AG04450 (cell line): ENCODE measurements at regions not wholly inside any gene's neighbourhood (a gene's known extent, or its start where the extent isn't known, plus 50 kb on each side); places are given as distances from the start of the nearest gene placed in this dataset.

Source experiments
- CTCF ChIA-PET: fragments of 300-600, 350-600 bp; formaldehyde crosslinking; extraction: SDS; loops from one replicate; lab custom pipeline; 2022; ENCODE audit warnings: antibody characterized with exemption, inconsistent platforms; lab: Charles Lee
- POLR2A ChIA-PET: fragments of 350-600 bp; formaldehyde crosslinking; extraction: SDS; loops from one replicate; lab custom pipeline; 2021; ENCODE audit warnings: antibody characterized with exemption, inconsistent platforms; lab: Yijun Ruan, JAX
- DNase-seq: peaks from one replicate; pipeline ENCODE4 v3.0.0-alpha.2; 2011; ENCODE audit warnings: low read depth, low spot score
- H3K27ac ChIP-seq: one replicate; pipeline ENCODE4 v1.5.1; 2012; ENCODE audit warnings: low read depth, low read length, control low read depth
- H3K27me3 ChIP-seq: one replicate; pipeline ENCODE4 v1.6.0; 2012; ENCODE audit warnings: low read length; ENCODE audit not compliant: control insufficient read depth, insufficient read depth
- H3K4me3 ChIP-seq: 2 replicates; pipeline ENCODE4 v1.5.1; 2011; ENCODE audit warnings: mild to moderate bottlenecking, low read depth, low read length, control low read depth
- H3K9me3 ChIP-seq: 2 replicates; pipeline ENCODE4 v1.5.1; 2012; ENCODE audit warnings: low read length; ENCODE audit not compliant: control insufficient read depth, insufficient read depth
- TF ChIP-seq, protein P1 (sequence below): IDR thresholded peaks from 2 replicates; pipeline ENCODE4 v1.5.1; 2011; ENCODE audit warnings: low read depth, low read length, control low read depth, inconsistent platforms

DNA sequence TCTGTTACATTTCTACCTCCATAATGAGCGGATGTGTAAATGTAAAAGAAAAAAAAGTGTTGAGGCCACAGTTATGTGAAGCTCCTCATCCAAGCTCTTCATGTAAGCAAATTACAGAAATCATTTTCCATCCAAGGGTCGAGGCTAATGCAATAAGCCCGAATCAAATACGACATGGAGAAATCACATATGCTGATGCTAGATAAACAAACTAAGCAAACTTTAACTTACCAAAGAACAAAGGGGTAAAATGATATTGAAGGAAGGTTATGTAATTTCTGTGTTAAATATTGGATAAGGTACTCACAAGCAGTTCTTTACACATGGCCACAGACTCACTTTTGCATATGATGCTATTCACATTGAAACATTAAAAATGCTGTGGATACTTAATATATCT is 310.2 kb upstream of the ID2 start:
- DNase-seq = no peak
- CTCF ChIA-PET = no interaction called here
- no peak overlapping the region for H3K27ac ChIP-seq
- H3K27me3 ChIP-seq = no peaks in the 10 kb centered on the region
- TF ChIP-seq, protein P1, sequence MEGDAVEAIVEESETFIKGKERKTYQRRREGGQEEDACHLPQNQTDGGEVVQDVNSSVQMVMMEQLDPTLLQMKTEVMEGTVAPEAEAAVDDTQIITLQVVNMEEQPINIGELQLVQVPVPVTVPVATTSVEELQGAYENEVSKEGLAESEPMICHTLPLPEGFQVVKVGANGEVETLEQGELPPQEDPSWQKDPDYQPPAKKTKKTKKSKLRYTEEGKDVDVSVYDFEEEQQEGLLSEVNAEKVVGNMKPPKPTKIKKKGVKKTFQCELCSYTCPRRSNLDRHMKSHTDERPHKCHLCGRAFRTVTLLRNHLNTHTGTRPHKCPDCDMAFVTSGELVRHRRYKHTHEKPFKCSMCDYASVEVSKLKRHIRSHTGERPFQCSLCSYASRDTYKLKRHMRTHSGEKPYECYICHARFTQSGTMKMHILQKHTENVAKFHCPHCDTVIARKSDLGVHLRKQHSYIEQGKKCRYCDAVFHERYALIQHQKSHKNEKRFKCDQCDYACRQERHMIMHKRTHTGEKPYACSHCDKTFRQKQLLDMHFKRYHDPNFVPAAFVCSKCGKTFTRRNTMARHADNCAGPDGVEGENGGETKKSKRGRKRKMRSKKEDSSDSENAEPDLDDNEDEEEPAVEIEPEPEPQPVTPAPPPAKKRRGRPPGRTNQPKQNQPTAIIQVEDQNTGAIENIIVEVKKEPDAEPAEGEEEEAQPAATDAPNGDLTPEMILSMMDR = no peak
- POLR2A ChIA-PET = no interaction called here
- no peaks in the 10 kb centered on the region for H3K9me3 ChIP-seq
- no peak overlapping the region for H3K4me3 ChIP-seq

DNA sequence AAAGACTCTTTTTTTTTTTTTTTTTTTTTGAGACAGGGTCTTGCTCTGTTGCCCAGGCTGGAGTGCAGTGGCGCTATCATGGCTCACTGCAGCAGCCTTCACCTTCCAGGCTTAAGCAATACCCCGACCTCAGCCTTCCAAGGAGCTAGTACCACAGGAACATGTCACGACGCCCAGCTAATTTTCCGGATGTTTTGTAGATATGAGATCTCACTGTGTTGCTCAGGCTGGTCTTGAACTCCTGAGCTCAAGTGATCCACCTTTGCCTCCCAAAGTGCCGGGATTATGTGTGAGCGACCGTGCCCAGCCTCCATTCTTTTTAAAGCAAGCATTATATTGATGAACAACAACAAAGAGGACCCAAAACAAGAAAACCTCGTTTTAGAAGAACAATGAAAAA is 307.1 kb upstream of the ID2 start:
- Histone ChIP-seq H3K27ac (no peak overlapping the region), H3K27me3 (no peaks in the 10 kb centered on the region), H3K4me3 (no peak overlapping the region), H3K9me3 (no peaks in the 10 kb centered on the region)
- DNase-seq = no peak
- TF ChIP-seq, protein P1 = no peak
- ChIA-PET POLR2A (interaction anchor here (0.7 kb wide), 1 partner anchor 184 kb away, joined by 3 read pairs; no protein-coding TSS in a partner anchor), CTCF (interaction anchor here (0.7 to 1.0 kb wide), 2 partner anchors 32 to 128 kb away, joined by 3 to 4 read pairs; no protein-coding TSS in a partner anchor)

DNA sequence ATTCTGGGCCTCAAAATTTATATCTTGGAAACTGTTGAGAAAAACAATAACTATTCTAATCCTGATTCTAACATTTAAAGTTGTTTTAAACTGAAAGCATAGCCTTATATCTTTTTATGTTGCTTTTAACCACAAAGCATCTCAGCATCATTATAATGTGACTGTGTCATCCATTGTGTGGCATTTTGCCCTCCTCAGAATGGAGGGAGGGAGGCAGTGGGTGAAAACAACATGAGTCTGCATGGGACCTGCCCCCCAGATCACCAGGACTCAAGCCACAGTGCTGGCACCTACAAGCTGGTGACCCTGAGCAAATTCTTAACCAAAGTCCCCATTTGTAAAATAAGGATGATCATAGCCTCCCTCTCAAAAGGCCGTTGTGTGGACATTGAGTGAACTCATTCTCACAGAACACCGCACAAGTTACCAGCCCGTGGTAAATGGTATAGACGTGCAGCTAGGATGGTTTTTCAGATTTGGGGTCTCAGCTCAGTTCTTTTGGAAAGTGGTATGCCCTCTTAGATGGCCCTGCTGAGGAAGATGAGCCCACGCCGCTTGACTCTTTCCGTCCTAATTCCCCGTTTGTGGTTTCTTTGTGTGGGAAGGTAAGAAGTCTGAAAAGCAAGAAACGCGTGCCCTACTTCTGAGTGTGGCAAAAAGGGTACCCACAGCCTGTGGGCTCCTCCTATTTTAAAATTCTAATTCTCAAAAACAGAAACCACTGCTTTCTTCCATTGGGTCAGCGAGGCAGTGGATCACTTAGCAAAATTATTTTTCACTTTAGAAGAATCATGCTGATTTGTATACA is 305.0 kb upstream of the ID2 start:
- CTCF ChIA-PET = no interaction called here
- H3K9me3 ChIP-seq = no peaks in the 10 kb centered on the region
- DNase-seq = no peak

DNA sequence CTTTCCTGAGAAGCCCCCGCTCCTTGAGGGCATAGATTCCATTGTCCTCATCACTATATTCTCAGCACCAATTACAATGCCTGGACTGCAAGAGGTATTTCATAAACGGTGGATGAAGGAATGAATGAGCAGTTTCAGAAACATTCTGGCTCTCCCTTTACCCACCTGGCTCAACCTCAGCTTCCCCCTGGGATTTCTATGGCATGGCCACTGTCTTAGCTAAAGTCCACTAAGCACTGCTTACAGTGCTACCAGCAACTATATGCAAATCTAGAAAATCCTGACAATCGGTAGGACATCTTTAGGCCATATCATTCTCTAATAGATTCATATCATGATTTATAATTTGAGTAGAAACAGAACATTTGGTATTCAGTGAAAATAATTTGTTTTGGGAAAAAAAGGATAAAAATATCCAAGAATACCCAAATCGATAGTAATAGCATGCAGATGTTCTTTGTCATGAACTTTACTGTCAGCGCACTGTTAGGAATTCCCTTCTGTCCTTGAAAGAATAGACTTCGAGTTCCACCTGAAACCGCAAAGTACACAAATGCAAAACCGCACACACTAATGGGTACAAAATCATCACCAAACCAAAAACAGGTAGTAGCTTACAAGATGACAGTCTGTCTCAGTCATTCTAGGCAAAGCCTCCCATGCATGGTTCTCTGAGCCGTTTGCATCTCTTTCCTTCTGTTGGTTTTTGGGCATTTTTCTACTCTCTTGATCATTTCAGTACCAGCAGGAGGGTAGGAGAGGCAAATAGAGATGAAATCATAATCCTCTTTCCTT is 303.6 kb upstream of the ID2 start:
- POLR2A ChIA-PET = no interaction called here
- H3K27ac ChIP-seq = no peak overlapping the region
- no peak for DNase-seq
- no peak overlapping the region for H3K4me3 ChIP-seq
- TF ChIP-seq, protein P1 = no peak
- H3K27me3 ChIP-seq = no peaks in the 10 kb centered on the region
- CTCF ChIA-PET = interaction anchor here (0.7 kb wide), 1 partner anchor 38 kb away, joined by 5 read pairs; no protein-coding TSS in a partner anchor
- no peaks in the 10 kb centered on the region for H3K9me3 ChIP-seq

More for the DNA sequence above, 305.0 kb upstream of the ID2 start:
- TF ChIP-seq, protein P1 = no peak
- no peak overlapping the region for H3K27ac ChIP-seq
- no peaks in the 10 kb centered on the region for H3K27me3 ChIP-seq
- POLR2A ChIA-PET = no interaction called here
- no peak overlapping the region for H3K4me3 ChIP-seq
